ENCODE measurements at regions not wholly inside any gene's neighbourhood (a gene's known extent, or its start where the extent isn't known, plus 50 kb on each side); places are given as distances from the start of the nearest gene placed in this dataset.

- Histone ChIP-seq H3K9me3 (replicated peaks; ENCODE audit: control insufficient read depth, insufficient read depth, low read depth, low read length) (no peaks in the 10 kb centered on the region), H3K27me3 (ENCODE audit: control insufficient read depth in 2 of 2, insufficient read depth in 2 of 2, low read length in 2 of 2) (no peaks in the 10 kb centered on the region), H4K20me1 (replicated peaks; ENCODE audit: control insufficient read depth, insufficient read depth, low read length) (no peaks in the 10 kb centered on the region), H3K79me2 (ENCODE audit: control insufficient read depth, insufficient read depth, low read length) (no peaks in the 10 kb centered on the region), H3K4me2 (ENCODE audit: insufficient read depth, low read length) (no peak overlapping the region), H3K36me3 (ENCODE audit: control insufficient read depth, insufficient read depth, low read length) (no peaks in the 10 kb centered on the region), H2AFZ (ENCODE audit: low read depth, low read length) (no peak overlapping the region), H3K9ac (ENCODE audit: insufficient read depth in 1 of 2, low read depth in 2 of 2, low read length in 2 of 2) (no peak overlapping the region), H3K27ac (ENCODE audit: extremely low read depth, low read depth, low read length) (no peak overlapping the region), H3K4me1 (replicated peaks in 1 of 2; ENCODE audit: control insufficient read depth in 2 of 2, insufficient read depth in 2 of 2, low read length in 2 of 2) (no peaks in the 10 kb centered on the region), H3K9me1 (ENCODE audit: control insufficient read depth, insufficient read depth, low read length) (no peaks in the 10 kb centered on the region), H3K4me3 (no peak overlapping the region)
- WGBS (ENCODE audit: insufficient coverage, low coverage, missing lambda C conversion rate) = 12% methylated on average over 7 of the region's 7 CpGs
- DNase-seq (ENCODE audit: extremely low read depth in 1 of 4, low spot score in 3 of 4) = no peak
- ChIA-PET CTCF (ENCODE audit: low intra/inter-chr PET ratio) (no interaction called here), POLR2A (interaction anchor here (0.7 to 1.0 kb wide), 2 partner anchors 11 to 636 kb away, joined by 3 to 4 read pairs; no protein-coding TSS in a partner anchor)
- intact Hi-C loops (cut with micrococcal nuclease) = loop anchor here (10.0 kb wide), 1 partner anchor 1538 kb away; the partner anchor contains the start of gene INPP4B
- no peak for FAIRE-seq
- TF ChIP-seq THAP12 (CRISPR knock-in tag; IDR thresholded peaks at IDR 0.05) (no peak), USF2 (CRISPR knock-in tag; IDR thresholded peaks at IDR 0.05) (0 out of 2 replicates have a peak, but pooled peaks have one; percentile 9), NEUROD1 (IDR thresholded peaks at IDR 0.05; ENCODE audit: borderline replicate concordance, low read depth, low read length, partially characterized antibody) (no peak)
- BruUV-seq (replicated peaks) = no TSS peak
- in situ Hi-C loops (cut with MboI) = no loop called here
- ATAC-seq = peak; percentile 48; the same call in 2 of the 3 replicates
Observed at GRCh38 chr4:141306331-141306730, 85.6 kb downstream of the ZNF330 start.
